MM.1S (cell line): ENCODE measurements at regions not wholly inside any gene's neighbourhood (a gene's known extent, or its start where the extent isn't known, plus 50 kb on each side); places are given as distances from the start of the nearest gene placed in this dataset.

Source experiments
- DNase-seq: peaks from one replicate; pipeline ENCODE4 v3.0.0-alpha.2; 2015
- H2AFZ ChIP-seq: fragments of 300-600 bp; sonication (generic); 2 replicates; pipeline ENCODE4 v1.6.0; 2016; ENCODE audit warnings: antibody characterized with exemption, low read length
- H3F3A ChIP-seq: fragments of 300-600 bp; sonication (generic); 2 replicates; pipeline ENCODE4 v1.6.1; 2016; ENCODE audit warnings: mild to moderate bottlenecking, antibody characterized with exemption, low read length, moderate library complexity, mixed read lengths; ENCODE audit not compliant: insufficient read depth
- H3K27ac ChIP-seq: fragments of 300-600 bp; sonication (generic); 2 replicates; pipeline ENCODE4 v1.5.1; 2016; ENCODE audit warnings: mild to moderate bottlenecking, low read length
- H3K27me3 ChIP-seq: fragments of 300-600 bp; sonication (generic); replicated peaks from 2 replicates; pipeline ENCODE4 v1.6.0; 2016; ENCODE audit warnings: low read length; ENCODE audit not compliant: insufficient read depth
- H3K36me3 ChIP-seq: fragments of 300-600 bp; sonication (generic); replicated peaks from 2 replicates; pipeline ENCODE4 v1.6.1; 2016; ENCODE audit warnings: mild to moderate bottlenecking, low read length, mixed read lengths; ENCODE audit not compliant: insufficient read depth
- H3K4me1 ChIP-seq: fragments of 300-600 bp; sonication (generic); 2 replicates; pipeline ENCODE4 v1.6.1; 2016; ENCODE audit warnings: low read length, mixed read lengths
- H3K4me2 ChIP-seq: fragments of 300-600 bp; sonication (generic); 2 replicates; pipeline ENCODE4 v1.6.0; 2016; ENCODE audit warnings: low read depth, low read length
- H3K4me3 ChIP-seq: fragments of 300-600 bp; sonication (generic); 2 replicates; pipeline ENCODE4 v1.5.1; 2016; ENCODE audit warnings: low read length, mixed read lengths
- H3K79me2 ChIP-seq: fragments of 300-600 bp; sonication (generic); 2 replicates; pipeline ENCODE4 v1.6.1; 2016; ENCODE audit warnings: mixed run types, low read length, mixed read lengths
- H3K9ac ChIP-seq: fragments of 300-600 bp; sonication (generic); 2 replicates; pipeline ENCODE4 v1.6.1; 2016; ENCODE audit warnings: low read length, mixed read lengths
- H3K9me2 ChIP-seq: fragments of 300-600 bp; sonication (generic); replicated peaks from 2 replicates; pipeline ENCODE4 v1.6.1; 2016; ENCODE audit warnings: mild to moderate bottlenecking, low read length, mixed read lengths; ENCODE audit not compliant: insufficient read depth
- H3K9me3 ChIP-seq: fragments of 300-600 bp; sonication (generic); replicated peaks from 2 replicates; pipeline ENCODE4 v1.6.1; 2016; ENCODE audit warnings: mild to moderate bottlenecking, low read length, mixed read lengths; ENCODE audit not compliant: insufficient read depth
- H4K20me1 ChIP-seq: fragments of 300-600 bp; sonication (generic); 2 replicates; pipeline ENCODE4 v1.6.1; 2016; ENCODE audit warnings: mild to moderate bottlenecking, low read length, moderate library complexity, mixed read lengths; ENCODE audit not compliant: insufficient read depth
- EZH2 ChIP-seq: fragments of 300-600 bp; sonication (generic); optimal IDR thresholded peaks from 2 replicates; pipeline ENCODE3; 2017; ENCODE audit warnings: low read depth, mild to moderate bottlenecking, antibody characterized with exemption, low read length, mixed read lengths
- EZH2phosphoT487 ChIP-seq: fragments of 300-600 bp; sonication (generic); IDR thresholded peaks from 2 replicates; pipeline ENCODE4 v1.6.1; 2018; ENCODE audit warnings: antibody characterized with exemption, low read length
- TF ChIP-seq, protein P1 (sequence below): fragments of 300-600 bp; sonication (generic); IDR thresholded peaks from 2 replicates; pipeline ENCODE4 v1.5.1; 2016; ENCODE audit warnings: antibody characterized with exemption, low read length, mixed read lengths

DNA sequence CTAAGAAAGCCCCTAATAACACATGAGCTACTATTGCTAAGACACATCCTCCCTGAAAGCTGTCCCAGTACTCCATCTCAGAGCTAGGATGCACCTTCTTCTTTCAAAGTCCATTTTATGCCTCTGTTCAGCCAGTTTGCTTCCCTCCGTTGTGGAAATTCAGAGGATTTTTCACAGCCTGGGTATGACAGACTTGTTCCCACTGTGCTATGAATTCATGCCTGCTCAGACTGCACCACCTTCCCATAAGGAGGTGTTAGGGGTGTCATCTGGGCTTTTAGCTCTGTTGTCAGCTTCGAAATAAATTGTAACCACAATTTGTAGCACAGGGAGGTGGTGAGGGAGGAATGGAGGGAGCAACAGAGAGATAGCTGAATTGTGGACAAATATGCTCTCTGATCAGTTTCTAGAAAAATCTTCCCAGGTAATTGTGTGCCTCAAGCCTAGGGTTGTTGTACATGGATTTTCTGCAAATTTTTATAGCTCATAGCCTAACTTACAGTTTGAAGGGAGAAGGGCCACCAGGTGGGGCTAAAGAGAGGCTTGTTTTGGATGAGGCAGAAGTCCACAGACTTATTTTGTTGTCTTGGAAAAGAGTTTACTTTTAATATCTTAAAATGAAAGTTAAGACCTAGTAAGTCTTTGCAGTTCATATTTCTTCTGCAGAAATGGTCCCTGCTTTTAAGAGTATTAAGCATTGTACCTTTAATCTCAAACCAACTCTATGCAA lies 462.0 kb downstream of the PDCD6IP start:
- Histone ChIP-seq H2AFZ (no peak overlapping the region), H3K27me3 (no peaks in the 10 kb centered on the region), H4K20me1 (no peaks in the 10 kb centered on the region), H3K9me3 (no peaks in the 10 kb centered on the region), H3K4me2 (no peak overlapping the region), H3K9ac (no peak overlapping the region), H3K36me3 (no peaks in the 10 kb centered on the region), H3K79me2 (no peaks in the 10 kb centered on the region), H3K9me2 (no peaks in the 10 kb centered on the region), H3F3A (no peaks in the 10 kb centered on the region), H3K4me3 (no peak overlapping the region), H3K27ac (no peak overlapping the region), H3K4me1 (peaks cover 27% of the 10 kb centered on the region)
- TF ChIP-seq EZH2: no peak
- no peak for TF ChIP-seq EZH2phosphoT487
- TF ChIP-seq, protein P1, sequence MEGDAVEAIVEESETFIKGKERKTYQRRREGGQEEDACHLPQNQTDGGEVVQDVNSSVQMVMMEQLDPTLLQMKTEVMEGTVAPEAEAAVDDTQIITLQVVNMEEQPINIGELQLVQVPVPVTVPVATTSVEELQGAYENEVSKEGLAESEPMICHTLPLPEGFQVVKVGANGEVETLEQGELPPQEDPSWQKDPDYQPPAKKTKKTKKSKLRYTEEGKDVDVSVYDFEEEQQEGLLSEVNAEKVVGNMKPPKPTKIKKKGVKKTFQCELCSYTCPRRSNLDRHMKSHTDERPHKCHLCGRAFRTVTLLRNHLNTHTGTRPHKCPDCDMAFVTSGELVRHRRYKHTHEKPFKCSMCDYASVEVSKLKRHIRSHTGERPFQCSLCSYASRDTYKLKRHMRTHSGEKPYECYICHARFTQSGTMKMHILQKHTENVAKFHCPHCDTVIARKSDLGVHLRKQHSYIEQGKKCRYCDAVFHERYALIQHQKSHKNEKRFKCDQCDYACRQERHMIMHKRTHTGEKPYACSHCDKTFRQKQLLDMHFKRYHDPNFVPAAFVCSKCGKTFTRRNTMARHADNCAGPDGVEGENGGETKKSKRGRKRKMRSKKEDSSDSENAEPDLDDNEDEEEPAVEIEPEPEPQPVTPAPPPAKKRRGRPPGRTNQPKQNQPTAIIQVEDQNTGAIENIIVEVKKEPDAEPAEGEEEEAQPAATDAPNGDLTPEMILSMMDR: peak; percentile 74
- peak; percentile 58 for DNase-seq

DNA sequence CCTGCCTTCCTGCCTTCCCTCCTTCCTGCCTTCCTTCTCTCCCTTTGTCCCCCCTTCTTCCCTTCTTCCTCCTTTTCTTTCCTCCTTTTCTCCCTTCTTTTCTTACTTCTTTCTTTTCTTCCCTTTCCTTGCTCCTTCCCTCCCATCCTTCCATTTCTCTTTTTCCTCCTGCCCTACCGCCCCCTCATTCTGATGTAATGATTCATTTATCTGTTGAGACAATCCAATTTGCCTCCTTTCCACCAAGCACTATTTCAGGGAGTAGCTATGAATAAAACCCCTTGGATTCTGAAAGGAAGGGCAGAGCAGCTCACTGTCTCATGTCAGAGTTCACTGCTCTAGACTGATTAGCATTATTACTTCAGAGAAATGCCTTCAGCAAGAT lies 462.6 kb downstream of the PDCD6IP start:
- no peaks in the 10 kb centered on the region for H4K20me1 ChIP-seq
- TF ChIP-seq EZH2phosphoT487 (no peak), EZH2 (no peak)
- TF ChIP-seq, protein P1: no peak
- H2AFZ ChIP-seq: no peak overlapping the region
- H3K27me3 ChIP-seq: no peaks in the 10 kb centered on the region
- no peak overlapping the region for H3K4me3 ChIP-seq
- peaks cover 27% of the 10 kb centered on the region for H3K4me1 ChIP-seq
- H3K9me3 ChIP-seq: no peaks in the 10 kb centered on the region
- H3K27ac ChIP-seq: no peak overlapping the region
- no peaks in the 10 kb centered on the region for H3K79me2 ChIP-seq
- no peaks in the 10 kb centered on the region for H3F3A ChIP-seq
- H3K9ac ChIP-seq: no peak overlapping the region
- no peaks in the 10 kb centered on the region for H3K36me3 ChIP-seq
- H3K4me2 ChIP-seq: no peak overlapping the region
- H3K9me2 ChIP-seq: no peaks in the 10 kb centered on the region
- DNase-seq: no peak

DNA sequence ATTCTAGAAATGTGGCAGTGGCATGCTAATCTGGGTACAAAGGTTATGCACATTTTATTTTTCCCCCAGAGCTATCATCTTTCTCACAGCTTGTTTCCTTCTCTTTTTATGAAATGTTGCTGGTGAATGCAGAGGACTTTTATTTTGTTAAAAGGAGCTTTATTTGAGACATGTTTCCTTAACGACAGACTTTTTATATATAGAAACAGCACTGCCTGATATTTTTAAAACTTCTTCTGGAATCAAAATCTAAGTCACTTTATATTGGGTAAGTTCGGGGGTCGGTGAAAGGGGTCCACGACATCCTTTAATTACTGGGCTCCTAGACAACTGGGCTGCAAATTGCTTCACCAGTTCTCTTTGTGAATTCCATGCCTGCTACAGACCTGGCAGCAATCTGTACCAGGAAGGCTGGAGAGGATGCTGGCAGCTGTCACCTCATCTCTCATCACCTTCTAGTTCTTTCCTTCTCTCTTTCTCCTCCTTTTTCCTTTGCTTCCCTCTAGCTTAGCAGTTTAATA lies 464.7 kb downstream of the PDCD6IP start:
- no peak overlapping the region for H3K4me3 ChIP-seq
- H3K79me2 ChIP-seq: no peaks in the 10 kb centered on the region
- DNase-seq: no peak
- peaks cover 34% of the 10 kb centered on the region for H3K4me1 ChIP-seq
- H3K9me3 ChIP-seq: no peaks in the 10 kb centered on the region
- no peak for TF ChIP-seq EZH2phosphoT487
- no peak for TF ChIP-seq EZH2
- TF ChIP-seq, protein P1: no peak
- no peaks in the 10 kb centered on the region for H3K36me3 ChIP-seq
- peak overlapping the region; percentile 20; the same call in 1 of the 2 replicates for H2AFZ ChIP-seq
- no peak overlapping the region for H3K9ac ChIP-seq
- no peaks in the 10 kb centered on the region for H3F3A ChIP-seq
- 0 out of 2 replicates have a peak overlapping the region, but pooled peaks have one; percentile 2 for H3K4me2 ChIP-seq
- no peaks in the 10 kb centered on the region for H3K27me3 ChIP-seq
- H3K27ac ChIP-seq: no peak overlapping the region
- H4K20me1 ChIP-seq: no peaks in the 10 kb centered on the region
- H3K9me2 ChIP-seq: no peaks in the 10 kb centered on the region
